ENCODE measurements at regions not wholly inside any gene's neighbourhood (a gene's known extent, or its start where the extent isn't known, plus 50 kb on each side); places are given as distances from the start of the nearest gene placed in this dataset.
"Not testable (repeated sequence)": the region's sequence is repeated elsewhere in the genome, so short reads cannot be mapped to it uniquely, and the experiment has no call there.

GRCh38 chr4:151549378-151549777 is 140.4 kb downstream of the FHIP1A start:
- POLR2A ChIA-PET; H4K20me1 ChIP-seq (ENCODE audit: control insufficient read depth, insufficient read depth); H3K4me2 ChIP-seq (ENCODE audit: control insufficient read depth, insufficient read depth); H3K4me1 ChIP-seq (ENCODE audit: control insufficient read depth, insufficient read depth, low read length); CTCF ChIA-PET; H3K9me3 ChIP-seq (replicated peaks; ENCODE audit: control insufficient read depth, insufficient read depth, low read length); H3K4me3 ChIP-seq; H3K27ac ChIP-seq (ENCODE audit: control insufficient read depth, insufficient read depth); ATAC-seq; in situ Hi-C loops (cut with MboI); RAD21 ChIA-PET (ENCODE audit: unreplicated experiment); intact Hi-C loops (cut with micrococcal nuclease; ENCODE audit: unreplicated experiment); H3K36me3 ChIP-seq (ENCODE audit: control insufficient read depth in 2 of 2, insufficient read depth in 2 of 2, low read length in 1 of 2); H3K79me2 ChIP-seq (ENCODE audit: control insufficient read depth, insufficient read depth, low read length); H2AFZ ChIP-seq (ENCODE audit: control insufficient read depth, low read depth, low read length); BruUV-seq (replicated peaks); FAIRE-seq; SMC1A ChIA-PET (ENCODE audit: uncharacterized antibody, unreplicated experiment); H3K9ac ChIP-seq (ENCODE audit: control insufficient read depth, insufficient read depth, low read length); H3K27me3 ChIP-seq (replicated peaks in 1 of 2; ENCODE audit: control insufficient read depth in 2 of 2, insufficient read depth in 2 of 2, low read length in 1 of 2); DNase-seq (ENCODE audit: low read depth, low spot score): not testable (repeated sequence)
- WGBS (ENCODE audit: insufficient coverage, insufficient replicate concordance, low lambda C conversion rate, missing lambda C conversion rate) = no CpG with 5 or more reads among the region's 2 CpGs

GRCh38 chr4:151553874-151554273 is 144.9 kb downstream of the FHIP1A start:
- no peaks in the 10 kb centered on the region; the same call in 2 of the 3 replicates for H3K9me3 ChIP-seq (replicated peaks; ENCODE audit: control insufficient read depth, insufficient read depth, low read length)
- no peak overlapping the region for H3K9ac ChIP-seq (ENCODE audit: control insufficient read depth, insufficient read depth, low read length)
- no peak overlapping the region for H3K4me2 ChIP-seq (ENCODE audit: control insufficient read depth, insufficient read depth)
- RAD21 ChIA-PET (ENCODE audit: unreplicated experiment) = no interaction called here
- CTCF ChIA-PET = no interaction called here
- no TSS peak for BruUV-seq (replicated peaks)
- in situ Hi-C loops (cut with MboI) (no loop called here), intact Hi-C loops (cut with micrococcal nuclease; ENCODE audit: unreplicated experiment) (no loop called here)
- no peak overlapping the region for H3K4me3 ChIP-seq
- no peaks in the 10 kb centered on the region for H3K36me3 ChIP-seq (ENCODE audit: control insufficient read depth in 2 of 2, insufficient read depth in 2 of 2, low read length in 1 of 2)
- no peaks in the 10 kb centered on the region for H3K27me3 ChIP-seq (replicated peaks in 1 of 2; ENCODE audit: control insufficient read depth in 2 of 2, insufficient read depth in 2 of 2, low read length in 1 of 2)
- WGBS (ENCODE audit: insufficient coverage, insufficient replicate concordance, low lambda C conversion rate, missing lambda C conversion rate) = 3% methylated on average over 2 of the region's 2 CpGs
- H2AFZ ChIP-seq (ENCODE audit: control insufficient read depth, low read depth, low read length) = no peak overlapping the region
- H4K20me1 ChIP-seq (ENCODE audit: control insufficient read depth, insufficient read depth) = no peaks in the 10 kb centered on the region
- no peaks in the 10 kb centered on the region for H3K79me2 ChIP-seq (ENCODE audit: control insufficient read depth, insufficient read depth, low read length)
- POLR2A ChIA-PET = no interaction called here
- ATAC-seq (no peak), DNase-seq (ENCODE audit: low read depth, low spot score) (no peak), FAIRE-seq (no peak)
- SMC1A ChIA-PET (ENCODE audit: uncharacterized antibody, unreplicated experiment) = no interaction called here
- H3K27ac ChIP-seq (ENCODE audit: control insufficient read depth, insufficient read depth) = no peak overlapping the region
- H3K4me1 ChIP-seq (ENCODE audit: control insufficient read depth, insufficient read depth, low read length) = no peaks in the 10 kb centered on the region
- no peak for TF ChIP-seq SMC3 (IDR thresholded peaks at IDR 0.05; ENCODE audit: borderline replicate concordance, low read length)
- TF ChIP-seq ELK1 (IDR thresholded peaks at IDR 0.05; ENCODE audit: low read depth, low read length) = no peak
- TF ChIP-seq FOS (IDR thresholded peaks at IDR 0.05; ENCODE audit: borderline replicate concordance, extremely low read depth, insufficient read length) = no peak
- no peak for TF ChIP-seq WRNIP1 (IDR thresholded peaks at IDR 0.05; ENCODE audit: borderline replicate concordance, low read depth, low read length)
- no peak for TF ChIP-seq E2F4 (IDR thresholded peaks at IDR 0.05; ENCODE audit: low read depth, low read length)
- no peak for TF ChIP-seq CEBPB (IDR thresholded peaks at IDR 0.05; ENCODE audit: borderline replicate concordance in 1 of 2, low read depth in 2 of 2, low read length in 2 of 2)
- TF ChIP-seq ZNF592 (IDR thresholded peaks at IDR 0.05) = no peak
- no peak for TF ChIP-seq POLR2AphosphoS5 (IDR thresholded peaks at IDR 0.05; ENCODE audit: low read length)
- no peak for TF ChIP-seq MTA3 (IDR thresholded peaks at IDR 0.05; ENCODE audit: borderline replicate concordance, low read length)
- no peak for TF ChIP-seq PML (IDR thresholded peaks at IDR 0.05; ENCODE audit: low read length)
- no peak for TF ChIP-seq CHD2 (IDR thresholded peaks at IDR 0.05; ENCODE audit: borderline replicate concordance, low read depth, low read length)
- no peak for TF ChIP-seq GATAD2B (conservative IDR thresholded peaks at IDR 0.05; ENCODE audit: low read depth)
- TF ChIP-seq MEF2A (IDR thresholded peaks at IDR 0.05; ENCODE audit: insufficient read depth, low read depth, low read length) = no peak
